Stimulated activated CD8-positive, alpha-beta memory T cell treated with anti-CD3 and anti-CD28 coated beads, Interleukin-15, amount 100 ng/mL, for 4 hours (primary cell): ENCODE measurements at regions not wholly inside any gene's neighbourhood (a gene's known extent, or its start where the extent isn't known, plus 50 kb on each side); places are given as distances from the start of the nearest gene placed in this dataset.
"Not testable (repeated sequence)": the region's sequence is repeated elsewhere in the genome, so short reads cannot be mapped to it uniquely, and the experiment has no call there.

Experiments
- DNase-seq, 2 donors: peaks; one replicate each; pipeline ENCODE4 v3.0.0-alpha.2; 2020; ENCODE audit warnings: low read depth in 2 of 2

GRCh38 chrX:2640436-2641150 is 50.5 kb upstream of the CD99 start:
- DNase-seq: no peak

DNA sequence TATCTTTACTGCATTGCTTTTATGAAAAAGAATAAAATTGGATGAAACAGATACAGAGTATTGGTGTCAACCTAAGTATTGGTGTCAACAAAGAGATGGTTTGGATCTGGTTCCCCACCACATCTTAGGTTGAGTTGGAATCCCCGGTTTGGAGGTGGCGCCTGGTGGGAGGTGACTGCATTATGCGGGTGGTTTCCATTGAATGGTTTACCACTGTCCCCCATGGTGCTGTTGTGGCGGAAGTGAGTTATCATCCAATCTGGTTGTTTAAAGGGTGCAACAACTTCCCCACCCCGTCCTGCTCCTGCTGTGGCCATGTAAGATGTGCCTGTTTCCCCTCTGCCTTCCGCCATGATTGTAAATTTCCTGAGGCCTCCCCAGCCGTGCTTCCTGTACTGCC is 52.8 kb upstream of the CD99 start:
- DNase-seq: no peak

GRCh38 chrX:2635342-2635741 is 55.8 kb upstream of the CD99 start:
- DNase-seq: no peak

GRCh38 chrX:2632533-2633504 is 58.3 kb upstream of the CD99 start:
- DNase-seq: no peak

GRCh38 chrX:2631743-2632532 is 59.2 kb upstream of the CD99 start:
- no peak for DNase-seq

DNA sequence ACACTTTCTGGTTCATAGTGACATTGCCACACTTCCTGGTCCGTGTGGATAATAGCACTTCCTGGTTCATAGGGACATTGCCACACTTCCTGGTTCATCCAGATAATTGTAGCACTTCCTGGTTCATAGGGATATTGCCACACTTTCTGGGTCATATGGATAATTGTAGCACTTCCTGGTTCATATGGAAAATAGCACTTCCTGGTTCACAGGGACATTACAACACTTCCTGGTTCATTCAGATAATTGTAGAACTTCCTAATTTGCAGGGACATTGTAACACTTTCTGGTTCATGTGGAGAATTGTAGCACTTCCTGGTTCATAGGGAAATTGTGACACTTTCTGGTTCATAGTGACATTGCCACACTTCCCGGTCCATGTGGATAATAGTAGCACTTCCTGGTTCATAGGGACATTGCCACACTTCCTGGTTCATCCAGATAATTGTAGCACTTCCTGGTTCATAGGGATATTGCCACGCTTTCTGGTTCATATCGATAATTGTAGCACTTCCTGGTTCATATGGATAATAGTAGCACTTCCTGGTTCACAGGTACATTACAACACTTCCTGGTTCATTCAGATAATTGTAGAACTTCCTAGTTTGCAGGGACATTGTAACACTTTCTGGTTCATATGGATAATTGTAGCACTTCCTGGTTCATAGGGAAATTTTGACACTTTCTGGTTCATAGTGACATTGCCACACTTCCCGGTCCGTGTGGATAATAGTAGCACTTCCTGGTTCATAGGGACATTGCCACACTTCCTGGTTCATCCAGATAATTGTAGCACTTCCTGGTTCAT is 60.0 kb upstream of the CD99 start:
- not testable (repeated sequence) for DNase-seq

- DNase-seq: not testable (repeated sequence)
Observed at GRCh38 chrX:2630008-2630934, 60.8 kb upstream of the CD99 start.

DNA sequence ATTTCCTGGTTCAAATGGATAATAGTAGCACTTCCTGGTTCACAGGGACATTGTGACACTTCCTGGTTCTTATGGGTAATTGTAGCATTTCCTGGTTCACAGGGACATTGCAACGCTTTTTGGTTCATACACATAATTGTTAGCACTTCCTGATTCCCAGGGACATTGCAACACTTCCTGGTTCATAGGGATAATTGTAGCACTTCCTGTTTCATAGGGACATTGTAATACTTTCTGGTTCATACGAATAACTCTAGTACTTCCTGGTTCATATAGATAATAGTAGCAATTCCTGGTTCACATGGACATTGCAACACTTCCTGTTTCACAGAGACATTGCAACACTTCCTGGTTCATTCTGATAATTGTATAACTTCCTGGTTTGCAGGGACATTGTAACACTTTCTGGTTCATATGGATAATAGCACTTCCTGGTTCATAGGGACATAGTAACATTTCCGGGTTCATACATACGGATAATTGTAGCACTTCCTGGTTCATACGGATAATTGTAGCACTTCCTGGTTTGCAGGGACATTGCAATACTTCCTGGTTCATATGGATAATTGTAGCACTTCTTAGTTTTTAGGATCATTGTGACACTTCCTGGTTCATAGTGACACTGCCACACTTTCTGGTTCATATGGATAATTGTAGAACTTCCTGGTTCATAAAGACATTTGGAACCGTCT is 61.6 kb upstream of the CD99 start:
- DNase-seq: no peak

- DNase-seq: no peak
Observed at GRCh38 chrX:2628751-2629315, 62.3 kb upstream of the CD99 start.

- no peak for DNase-seq
Observed at GRCh38 chrX:2627272-2627867, 63.7 kb upstream of the CD99 start.

DNA sequence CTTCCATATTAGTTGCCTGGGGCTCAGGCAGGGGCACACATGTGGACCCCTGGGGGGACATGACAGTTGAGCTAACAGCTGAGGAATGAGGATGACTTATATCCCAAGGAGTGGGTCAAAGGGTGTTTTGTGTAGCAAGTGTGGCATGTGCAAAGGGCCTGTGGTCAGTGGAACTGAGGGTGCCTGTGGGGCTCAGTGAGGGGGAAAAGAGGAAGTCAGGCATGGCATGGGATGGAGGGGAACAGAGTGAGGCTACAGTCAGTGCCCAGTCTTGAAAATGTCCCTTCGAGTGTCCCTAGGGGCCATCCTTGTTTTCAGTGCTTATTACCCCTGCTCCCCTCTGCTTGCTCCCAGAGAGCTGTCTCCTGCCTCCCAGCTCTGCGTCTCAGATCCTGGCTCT is 64.3 kb upstream of the CD99 start:
- no peak for DNase-seq

DNA sequence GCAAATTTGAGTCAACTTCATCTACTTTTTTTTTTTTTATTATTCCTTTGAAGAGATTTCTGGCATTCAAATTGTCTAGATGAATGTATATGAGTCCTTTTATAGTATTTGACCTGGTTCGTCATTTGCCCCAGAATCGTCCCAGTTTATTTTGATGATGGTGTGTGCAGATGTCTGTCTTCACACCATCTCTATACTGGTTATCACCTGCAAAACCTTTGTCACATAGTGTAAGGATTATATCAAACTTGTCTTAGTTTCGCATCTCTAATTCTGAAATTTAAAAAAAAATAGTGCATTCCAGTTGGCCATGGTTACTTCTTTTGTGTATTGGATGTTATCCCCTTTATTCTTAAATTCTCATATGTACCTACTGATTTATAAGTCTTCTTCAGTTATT is 70.5 kb upstream of the CD99 start:
- DNase-seq: no peak

GRCh38 chrX:2618516-2618915 is 72.6 kb upstream of the CD99 start:
- no peak for DNase-seq

DNA sequence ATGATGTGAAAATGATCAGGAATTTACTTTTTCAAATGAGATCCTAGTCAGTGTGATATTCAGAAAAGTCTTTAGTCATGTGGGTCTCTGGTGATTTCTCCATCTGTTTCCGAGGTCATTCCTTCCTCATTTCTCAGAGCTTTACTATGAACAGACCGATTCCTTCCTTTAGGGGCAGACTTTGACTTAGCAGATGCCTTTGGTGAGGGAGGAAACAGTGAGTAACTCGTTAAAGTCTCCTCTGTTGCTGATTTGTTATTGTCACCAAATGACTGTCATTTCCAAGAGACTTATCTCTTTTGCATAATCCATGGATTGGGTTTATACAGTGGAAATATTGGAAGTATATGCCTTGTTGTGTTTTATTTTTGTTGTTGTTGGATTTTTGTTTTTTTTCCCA is 76.2 kb upstream of the CD99 start:
- no peak for DNase-seq

- DNase-seq: no peak
Observed at GRCh38 chrX:2610246-2611170, 80.6 kb upstream of the CD99 start.

DNA sequence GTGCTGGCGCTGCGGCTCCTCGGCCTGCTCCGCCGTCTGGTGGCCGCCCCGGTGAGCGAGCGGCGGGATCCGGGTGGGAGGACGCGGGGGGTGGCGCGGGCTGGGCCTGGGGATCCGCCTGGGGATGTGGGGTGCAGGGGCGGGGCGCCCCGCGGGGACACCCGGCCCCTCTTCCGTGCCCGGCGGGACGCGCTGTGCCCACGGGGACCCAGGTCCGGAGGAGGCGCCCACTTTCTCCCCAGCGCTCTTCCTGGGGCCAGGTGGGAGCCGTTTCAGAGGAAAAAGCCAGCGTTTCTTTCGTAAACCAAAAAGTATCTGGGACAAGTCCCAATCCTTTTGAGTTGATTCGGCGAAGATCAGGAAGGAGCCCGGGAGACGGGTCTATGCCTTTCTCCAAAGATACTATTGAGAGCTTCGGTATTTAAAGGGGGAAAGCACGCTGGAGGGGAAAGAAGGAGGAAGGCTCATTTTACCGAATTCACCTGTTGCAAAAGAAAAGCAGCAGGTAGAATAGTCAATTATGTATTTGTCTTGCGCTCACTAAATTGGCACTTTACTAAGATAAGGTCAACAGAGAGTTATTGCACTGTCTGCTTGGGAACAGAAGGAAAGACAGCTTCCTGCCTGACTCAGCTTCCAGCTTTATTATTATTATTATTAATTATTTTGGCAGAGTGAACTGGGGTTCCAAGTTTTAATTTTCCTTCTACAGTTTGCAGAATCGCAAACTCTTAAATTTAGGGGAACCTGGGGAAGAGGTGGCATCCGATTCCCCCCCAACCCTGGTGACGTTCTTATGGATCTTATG is 81.5 kb upstream of the CD99 start:
- no peak for DNase-seq
